ENCODE measurements at regions not wholly inside any gene's neighbourhood (a gene's known extent, or its start where the extent isn't known, plus 50 kb on each side); places are given as distances from the start of the nearest gene placed in this dataset.

GRCh38 chr2:8086796-8087479 is 594.9 kb upstream of the ID2 start:
- peak; percentile 87 for DNase-seq (ENCODE audit: low spot score)

GRCh38 chr2:8087480-8087840 is 594.4 kb upstream of the ID2 start:
- DNase-seq (ENCODE audit: low spot score), result no peak

GRCh38 chr2:8088810-8089209 is 593.0 kb upstream of the ID2 start:
- no peak for DNase-seq (ENCODE audit: low spot score)

DNA sequence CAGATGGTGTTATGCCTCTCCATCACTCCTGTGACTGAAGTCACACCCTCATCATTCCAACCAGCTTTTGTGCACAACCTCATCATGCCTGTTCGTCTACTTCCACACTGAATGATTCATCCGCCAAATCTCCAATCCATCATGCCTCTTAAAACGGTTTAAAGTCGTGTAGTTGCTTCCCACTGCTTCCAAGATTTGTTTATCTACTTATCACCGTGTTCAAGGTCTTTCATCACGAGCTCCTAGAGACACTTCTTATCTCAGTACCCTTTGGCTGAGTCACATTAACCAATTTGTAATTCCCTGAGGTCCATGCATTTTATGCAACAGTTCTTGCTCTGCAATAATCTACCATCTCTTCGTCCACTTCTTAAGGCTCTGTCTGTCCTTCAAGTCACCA is 592.3 kb upstream of the ID2 start:
- DNase-seq (ENCODE audit: low spot score), result peak; percentile 10

- peak; percentile 94 for DNase-seq (ENCODE audit: low spot score)
These were observed 590.8 kb upstream of the ID2 start for GRCh38 chr2:8090748-8091700.

DNA sequence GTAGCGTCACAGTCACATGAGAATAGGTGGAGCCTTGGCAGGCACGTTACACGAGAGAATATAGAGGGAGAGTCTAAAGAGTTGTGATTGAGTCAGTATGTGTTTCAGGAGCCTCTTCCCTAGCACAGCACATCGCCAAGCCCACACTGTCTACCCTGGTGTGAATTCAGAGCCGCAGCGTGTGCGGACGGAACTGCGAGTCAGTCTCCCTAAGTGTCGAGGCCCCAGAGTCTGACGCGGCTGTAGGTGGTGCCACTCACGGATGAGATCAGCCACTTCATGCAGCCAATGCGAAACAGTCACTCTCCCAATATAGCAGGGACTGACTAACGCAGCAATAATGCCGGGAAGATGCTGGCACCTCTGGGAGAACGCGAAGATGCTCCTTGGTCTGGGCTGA is 587.3 kb upstream of the ID2 start:
- DNase-seq (ENCODE audit: low spot score), result no peak

- DNase-seq (ENCODE audit: low spot score), result no peak
These were observed 585.9 kb upstream of the ID2 start for GRCh38 chr2:8095978-8096377.

- no peak for DNase-seq (ENCODE audit: low spot score)
These were observed 585.4 kb upstream of the ID2 start for GRCh38 chr2:8096484-8096883.

- DNase-seq (ENCODE audit: low spot score), result no peak
These were observed 583.2 kb upstream of the ID2 start for GRCh38 chr2:8098476-8099266.

- DNase-seq (ENCODE audit: low spot score), result no peak
These were observed 582.6 kb upstream of the ID2 start for GRCh38 chr2:8099267-8099582.

DNA sequence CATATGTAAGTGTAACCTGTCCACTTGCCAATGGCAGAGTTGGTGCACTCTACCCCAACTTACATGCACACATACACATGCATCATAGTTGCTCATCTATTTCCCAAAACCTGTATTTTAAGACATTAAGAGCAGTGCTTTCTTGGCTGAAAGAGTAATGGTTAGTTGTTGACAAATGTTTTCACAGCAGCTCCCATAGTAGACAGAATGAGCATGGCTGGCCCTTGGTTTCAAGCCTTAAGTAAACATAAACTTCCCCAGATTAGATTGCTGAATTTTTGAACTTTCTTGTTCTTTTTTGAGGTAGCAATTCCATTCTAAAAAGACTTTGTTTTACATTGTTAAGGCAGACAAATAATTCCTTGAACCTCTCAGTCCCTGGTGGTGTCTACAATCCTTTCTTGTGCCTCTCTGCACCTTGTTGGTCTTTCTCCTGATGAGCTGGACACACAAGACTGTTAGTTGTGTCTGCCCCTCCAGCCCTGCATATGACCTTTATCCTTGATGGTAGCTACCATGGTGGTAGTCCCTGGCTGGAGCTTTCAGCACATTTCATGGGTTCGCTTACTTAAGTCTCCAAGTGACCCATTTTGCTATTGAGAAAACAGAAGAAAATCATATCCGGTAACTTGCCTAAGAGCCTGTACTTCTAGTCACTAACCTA is 580.1 kb upstream of the ID2 start:
- no peak for DNase-seq (ENCODE audit: low spot score)

- DNase-seq (ENCODE audit: low spot score), result no peak
These were observed 579.4 kb upstream of the ID2 start for GRCh38 chr2:8102470-8102869.

DNA sequence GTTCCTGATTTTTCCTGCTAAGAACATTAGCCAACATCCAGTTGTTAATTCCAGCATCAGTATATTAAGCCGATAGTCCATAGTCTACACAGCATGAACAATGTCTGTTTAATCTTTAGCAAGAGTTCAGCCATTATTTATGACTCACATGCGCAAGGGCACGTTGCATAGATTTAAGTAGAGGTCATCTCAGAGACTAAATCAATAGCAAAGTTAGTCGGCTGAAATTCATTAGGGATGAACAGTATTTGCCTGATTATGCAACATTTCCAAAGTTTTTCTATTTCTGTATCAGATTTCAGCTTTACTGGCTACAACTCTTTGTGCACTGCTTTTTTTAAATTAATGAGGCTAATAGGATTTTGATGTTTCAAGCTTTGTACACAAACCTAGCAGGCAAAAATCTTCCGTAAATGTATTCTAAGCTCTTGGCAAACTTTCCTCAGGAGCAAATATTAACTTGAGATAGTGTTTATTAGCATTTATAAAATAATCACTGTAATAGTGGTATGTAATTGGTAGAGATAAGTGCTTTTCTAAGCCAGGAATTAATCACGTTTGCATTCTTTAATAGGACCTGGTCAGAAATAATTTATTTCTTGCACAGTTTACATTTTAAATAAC is 578.7 kb upstream of the ID2 start:
- no peak for DNase-seq (ENCODE audit: low spot score)

- DNase-seq (ENCODE audit: low spot score), result no peak
These were observed 574.7 kb upstream of the ID2 start for GRCh38 chr2:8107150-8107549.

DNA sequence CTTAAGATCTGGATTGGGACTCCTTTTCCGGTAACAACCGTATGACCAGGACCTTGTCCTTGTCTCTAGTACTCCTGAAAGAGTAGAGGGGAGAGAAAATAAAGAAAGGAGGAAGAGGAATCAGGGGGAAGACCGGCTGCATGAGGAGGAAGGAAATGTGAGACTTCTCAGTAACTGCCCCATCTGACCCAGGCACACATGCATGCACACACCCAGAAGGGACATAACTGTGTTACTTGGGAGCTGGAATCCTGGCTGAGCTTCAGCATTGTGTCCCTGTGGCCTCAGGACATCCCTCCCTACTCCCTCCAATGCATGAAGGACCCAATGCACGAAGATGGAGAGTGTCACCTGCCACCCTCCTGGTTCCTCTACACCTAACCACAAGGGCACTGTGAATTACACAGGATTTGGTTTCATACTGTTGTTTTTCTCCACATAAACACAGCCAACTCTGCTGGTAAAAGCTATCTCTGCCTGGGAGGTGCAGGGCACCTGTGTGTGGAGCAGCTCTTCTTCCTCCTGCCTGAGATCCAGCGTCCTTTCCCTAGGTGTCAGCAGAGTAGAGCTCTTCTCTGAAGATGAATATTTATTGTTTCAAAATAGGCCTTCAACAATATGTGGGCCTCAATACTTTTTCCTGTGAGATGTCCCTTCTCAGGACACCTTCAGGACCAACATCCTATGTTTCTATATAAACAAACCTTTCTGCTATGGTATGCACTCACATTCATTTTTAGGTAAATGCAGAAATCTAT is 574.1 kb upstream of the ID2 start:
- DNase-seq (ENCODE audit: low spot score), result no peak

DNA sequence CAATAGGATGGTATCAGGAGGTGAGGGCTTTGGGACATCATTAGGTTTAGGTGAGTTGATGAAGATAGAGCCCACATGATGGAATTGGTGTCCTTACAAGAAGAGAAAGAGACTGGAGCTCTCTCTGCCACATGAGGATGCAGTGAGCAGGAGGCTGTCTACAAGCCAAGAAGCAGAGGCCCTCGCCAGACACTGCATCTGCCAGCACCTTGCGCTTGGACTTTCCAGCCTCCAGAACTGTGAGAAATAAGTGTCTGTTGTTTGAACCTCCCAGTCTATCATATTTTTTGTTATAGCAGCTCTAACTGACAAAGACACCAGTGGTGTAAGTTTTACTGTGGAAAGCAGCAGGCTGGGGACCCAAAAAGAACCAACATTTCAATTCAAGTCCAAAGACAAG is 571.1 kb upstream of the ID2 start:
- no peak for DNase-seq (ENCODE audit: low spot score)

GRCh38 chr2:8111193-8111592 is 570.7 kb upstream of the ID2 start:
- no peak for DNase-seq (ENCODE audit: low spot score)

GRCh38 chr2:8115456-8115855 is 566.4 kb upstream of the ID2 start:
- no peak for DNase-seq (ENCODE audit: low spot score)

- DNase-seq (ENCODE audit: low spot score), result peak; percentile 36
These were observed 565.9 kb upstream of the ID2 start for GRCh38 chr2:8115966-8116365.

DNA sequence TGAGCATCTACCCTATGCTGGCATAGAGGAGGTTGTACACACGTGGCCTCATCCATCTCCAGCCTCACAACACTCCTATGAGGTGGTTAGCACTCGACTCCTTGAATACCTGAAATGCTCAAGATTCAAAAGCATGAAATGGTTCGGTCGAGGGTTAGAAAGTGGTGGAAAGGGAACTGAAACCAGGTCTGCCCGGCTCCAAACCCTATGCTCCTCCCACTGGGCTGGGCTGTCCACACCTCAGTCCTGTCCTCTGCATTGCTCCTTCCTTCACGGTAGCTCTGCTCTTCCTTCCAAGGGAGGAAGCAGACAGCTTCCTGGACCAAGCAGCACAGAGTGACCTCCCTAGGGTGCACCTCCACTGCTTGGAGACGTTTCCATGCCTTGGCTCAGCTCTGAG is 565.2 kb upstream of the ID2 start:
- no peak for DNase-seq (ENCODE audit: low spot score)

Measured in H4 (cell line).